ENCODE measurements at regions not wholly inside any gene's neighbourhood (a gene's known extent, or its start where the extent isn't known, plus 50 kb on each side); places are given as distances from the start of the nearest gene placed in this dataset.

DNA sequence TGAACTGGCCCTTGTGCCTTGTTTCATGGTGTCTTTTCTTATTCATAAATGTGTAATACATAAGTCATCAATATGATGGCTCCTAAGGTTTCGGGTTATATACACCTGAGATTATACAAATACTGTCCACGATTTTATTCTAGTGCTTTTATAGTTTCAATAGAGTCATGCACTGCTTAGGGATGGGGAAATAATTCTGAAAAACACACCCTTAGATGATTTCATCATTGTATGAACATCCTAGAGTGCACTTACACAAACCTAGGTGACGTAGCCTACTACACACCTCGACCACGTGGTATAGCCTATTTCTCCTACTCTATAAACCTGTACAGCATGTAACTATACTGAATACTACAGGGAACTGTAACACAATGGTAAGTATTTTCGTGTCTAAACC lies 988.8 kb upstream of the NR2F2 start:
- Histone ChIP-seq H3K9ac (ENCODE audit: low read depth, low read length) (no peak overlapping the region), H3K4me3 (ENCODE audit: low read length) (no peak overlapping the region), H3K27me3 (ENCODE audit: insufficient read depth, low read length) (no peaks in the 10 kb centered on the region), H3K27ac (ENCODE audit: low read length) (no peak overlapping the region), H3K4me1 (ENCODE audit: insufficient read depth, low read length) (no peaks in the 10 kb centered on the region), H3K9me3 (ENCODE audit: insufficient read depth, low read depth, low read length) (no peaks in the 10 kb centered on the region), H3K36me3 (ENCODE audit: insufficient read depth, low read depth, low read length) (no peaks in the 10 kb centered on the region)

DNA sequence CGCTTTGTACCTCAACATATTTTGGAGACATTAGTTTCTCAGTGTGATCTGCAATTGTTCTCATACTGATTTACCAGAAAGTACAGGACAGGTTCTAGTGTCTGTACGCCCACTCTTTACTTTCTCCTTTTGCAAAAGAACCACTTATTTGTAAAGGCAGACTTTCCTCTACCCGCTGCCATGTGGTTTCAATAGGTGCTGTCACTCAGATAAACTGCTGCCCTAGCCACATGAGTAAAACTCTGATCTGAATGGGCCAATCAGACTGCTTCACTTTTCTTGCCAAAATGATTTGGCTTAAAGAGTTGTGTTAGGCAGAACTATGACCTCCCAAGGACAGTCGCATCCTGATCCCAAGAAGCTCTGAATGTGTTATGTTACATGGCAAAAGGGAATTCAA lies 984.6 kb upstream of the NR2F2 start:
- no peaks in the 10 kb centered on the region for H3K9me3 ChIP-seq (ENCODE audit: insufficient read depth, low read depth, low read length)
- no peaks in the 10 kb centered on the region for H3K27me3 ChIP-seq (ENCODE audit: insufficient read depth, low read length)
- no peak overlapping the region for H3K27ac ChIP-seq (ENCODE audit: low read length)
- no peak overlapping the region for H3K4me3 ChIP-seq (ENCODE audit: low read length)
- H3K36me3 ChIP-seq (ENCODE audit: insufficient read depth, low read depth, low read length): no peaks in the 10 kb centered on the region
- H3K9ac ChIP-seq (ENCODE audit: low read depth, low read length): no peak overlapping the region
- H3K4me1 ChIP-seq (ENCODE audit: insufficient read depth, low read length): no peaks in the 10 kb centered on the region

DNA sequence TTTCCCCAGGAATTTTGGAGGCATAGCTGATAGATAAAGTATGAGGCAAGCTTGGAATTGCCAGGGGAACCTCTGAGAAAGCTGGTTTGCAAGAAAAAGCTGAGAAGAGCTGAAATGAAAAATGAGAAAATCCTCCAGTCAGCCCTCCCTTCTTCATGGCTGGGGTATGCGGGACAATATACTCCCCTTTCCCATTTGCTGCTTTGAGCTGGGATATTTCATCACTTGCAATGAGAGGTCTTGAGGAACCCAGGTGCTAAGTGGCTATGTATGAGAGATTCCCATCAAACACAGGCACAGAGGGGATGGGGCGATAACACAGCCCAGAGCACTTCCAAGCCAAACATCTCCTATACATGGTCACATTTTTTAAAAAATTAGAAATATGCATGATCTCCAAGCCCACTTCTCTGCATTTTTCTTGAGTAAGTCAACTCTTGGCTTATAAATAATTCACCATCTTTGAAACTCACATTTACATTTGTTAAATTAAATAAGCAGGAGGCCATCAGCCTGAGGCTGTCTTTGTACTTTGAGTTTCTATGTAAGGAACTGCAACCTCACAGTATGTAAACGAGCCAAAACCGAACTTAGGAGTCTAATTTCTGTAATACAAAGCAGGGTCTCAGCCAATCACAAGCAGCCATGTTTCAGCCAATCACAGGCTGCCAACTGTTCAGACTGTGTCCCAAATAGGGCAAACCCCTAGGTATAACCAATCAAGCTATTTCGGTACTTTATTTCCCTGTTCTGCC lies 983.6 kb upstream of the NR2F2 start:
- H3K27ac ChIP-seq (ENCODE audit: low read length): no peak overlapping the region
- H3K4me1 ChIP-seq (ENCODE audit: insufficient read depth, low read length): no peaks in the 10 kb centered on the region
- no peak overlapping the region for H3K4me3 ChIP-seq (ENCODE audit: low read length)
- H3K27me3 ChIP-seq (ENCODE audit: insufficient read depth, low read length): no peaks in the 10 kb centered on the region
- H3K9me3 ChIP-seq (ENCODE audit: insufficient read depth, low read depth, low read length): no peaks in the 10 kb centered on the region
- H3K36me3 ChIP-seq (ENCODE audit: insufficient read depth, low read depth, low read length): no peaks in the 10 kb centered on the region
- H3K9ac ChIP-seq (ENCODE audit: low read depth, low read length): no peak overlapping the region

DNA sequence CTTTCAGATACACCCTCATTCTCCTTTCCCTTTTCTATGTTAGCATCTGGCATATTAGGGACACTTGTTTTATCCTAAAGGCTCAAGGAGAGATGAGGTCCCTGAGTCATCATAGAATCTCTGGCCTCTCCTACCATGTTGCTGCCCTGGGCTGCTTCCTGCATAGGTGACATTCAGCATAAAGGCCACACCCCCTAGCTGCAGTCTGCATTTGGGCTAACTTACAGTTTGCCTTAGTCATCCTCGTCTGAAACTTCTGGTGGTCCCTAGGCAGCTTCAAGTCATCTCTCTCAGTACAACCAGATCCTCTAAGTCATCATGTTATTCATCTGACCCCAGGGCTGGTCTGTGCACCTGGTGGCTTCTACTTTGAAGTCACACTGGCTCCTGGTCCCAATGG lies 982.7 kb upstream of the NR2F2 start:
- no peaks in the 10 kb centered on the region for H3K4me1 ChIP-seq (ENCODE audit: insufficient read depth, low read length)
- H3K27me3 ChIP-seq (ENCODE audit: insufficient read depth, low read length): no peaks in the 10 kb centered on the region
- no peaks in the 10 kb centered on the region for H3K9me3 ChIP-seq (ENCODE audit: insufficient read depth, low read depth, low read length)
- no peak overlapping the region for H3K9ac ChIP-seq (ENCODE audit: low read depth, low read length)
- H3K27ac ChIP-seq (ENCODE audit: low read length): no peak overlapping the region
- H3K36me3 ChIP-seq (ENCODE audit: insufficient read depth, low read depth, low read length): no peaks in the 10 kb centered on the region
- no peak overlapping the region for H3K4me3 ChIP-seq (ENCODE audit: low read length)

DNA sequence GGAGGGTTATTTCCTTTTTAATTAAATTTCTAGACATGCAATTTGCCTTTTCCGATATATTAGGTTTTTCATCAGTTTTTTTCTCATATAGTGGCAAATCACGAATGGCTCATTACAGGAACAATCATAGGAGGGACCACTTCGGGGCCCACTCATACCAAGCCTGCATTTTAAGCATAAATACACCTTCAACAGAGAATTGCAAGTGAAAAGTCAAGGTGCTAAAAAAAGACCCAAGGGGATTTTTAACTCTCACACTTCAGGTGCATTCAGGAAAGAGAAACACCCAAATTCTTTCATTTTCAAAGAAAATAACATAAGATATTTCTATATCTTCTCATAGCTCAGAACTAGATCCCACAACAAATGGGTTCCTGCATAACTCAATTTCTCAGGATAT lies 979.6 kb upstream of the NR2F2 start:
- no peaks in the 10 kb centered on the region for H3K36me3 ChIP-seq (ENCODE audit: insufficient read depth, low read depth, low read length)
- no peaks in the 10 kb centered on the region for H3K4me1 ChIP-seq (ENCODE audit: insufficient read depth, low read length)
- no peak overlapping the region for H3K9ac ChIP-seq (ENCODE audit: low read depth, low read length)
- H3K9me3 ChIP-seq (ENCODE audit: insufficient read depth, low read depth, low read length): no peaks in the 10 kb centered on the region
- H3K27me3 ChIP-seq (ENCODE audit: insufficient read depth, low read length): no peaks in the 10 kb centered on the region
- no peak overlapping the region for H3K27ac ChIP-seq (ENCODE audit: low read length)
- H3K4me3 ChIP-seq (ENCODE audit: low read length): no peak overlapping the region

DNA sequence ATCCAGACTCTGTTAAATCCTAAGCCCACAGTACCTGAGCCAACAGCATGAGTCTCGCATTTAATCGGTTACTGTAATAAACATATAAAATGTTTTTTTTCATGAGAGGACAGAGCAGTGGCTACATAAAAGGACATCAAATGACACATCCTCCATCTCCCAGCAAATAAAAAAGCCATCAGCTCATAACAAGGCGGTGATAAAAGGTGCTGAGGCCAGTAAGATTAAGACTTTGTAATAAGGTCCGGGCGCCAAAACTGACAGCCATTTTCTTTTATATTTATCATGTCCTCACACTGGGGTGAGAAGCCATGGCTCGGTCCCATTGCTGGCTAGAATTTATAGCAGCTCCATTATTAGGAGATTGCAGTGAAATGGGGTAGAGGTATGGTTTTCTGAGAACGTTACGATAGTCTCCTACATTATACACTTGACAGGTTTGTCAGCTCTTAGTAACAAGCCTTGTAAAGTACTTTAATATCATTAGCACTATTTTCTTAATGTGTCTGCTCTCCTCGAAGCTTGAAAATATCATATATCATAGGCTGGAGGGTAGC lies 977.8 kb upstream of the NR2F2 start:
- Histone ChIP-seq H3K27me3 (ENCODE audit: insufficient read depth, low read length) (no peaks in the 10 kb centered on the region), H3K4me1 (ENCODE audit: insufficient read depth, low read length) (no peaks in the 10 kb centered on the region), H3K4me3 (ENCODE audit: low read length) (no peak overlapping the region), H3K9ac (ENCODE audit: low read depth, low read length) (no peak overlapping the region), H3K36me3 (ENCODE audit: insufficient read depth, low read depth, low read length) (no peaks in the 10 kb centered on the region), H3K9me3 (ENCODE audit: insufficient read depth, low read depth, low read length) (no peaks in the 10 kb centered on the region), H3K27ac (ENCODE audit: low read length) (no peak overlapping the region)

DNA sequence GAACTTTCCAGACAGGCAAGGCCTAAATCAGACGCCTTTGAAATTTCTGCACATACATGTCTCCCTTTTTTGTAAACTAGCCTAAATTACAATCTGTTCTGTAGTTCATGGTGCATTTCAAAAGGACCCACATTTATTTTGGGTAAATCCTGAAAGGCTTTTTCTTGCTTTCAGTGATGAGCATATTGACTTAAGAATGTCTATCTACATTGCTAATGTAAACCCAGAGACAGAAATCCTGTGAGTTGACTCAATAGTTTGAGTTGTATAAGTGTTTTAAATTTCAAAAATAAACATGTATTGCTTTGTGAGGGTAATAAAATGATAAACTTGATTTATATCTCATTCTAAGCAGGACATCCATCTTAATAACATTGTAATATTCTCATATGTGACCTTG lies 977.0 kb upstream of the NR2F2 start:
- H3K4me1 ChIP-seq (ENCODE audit: insufficient read depth, low read length): no peaks in the 10 kb centered on the region
- H3K9me3 ChIP-seq (ENCODE audit: insufficient read depth, low read depth, low read length): no peaks in the 10 kb centered on the region
- H3K36me3 ChIP-seq (ENCODE audit: insufficient read depth, low read depth, low read length): no peaks in the 10 kb centered on the region

DNA sequence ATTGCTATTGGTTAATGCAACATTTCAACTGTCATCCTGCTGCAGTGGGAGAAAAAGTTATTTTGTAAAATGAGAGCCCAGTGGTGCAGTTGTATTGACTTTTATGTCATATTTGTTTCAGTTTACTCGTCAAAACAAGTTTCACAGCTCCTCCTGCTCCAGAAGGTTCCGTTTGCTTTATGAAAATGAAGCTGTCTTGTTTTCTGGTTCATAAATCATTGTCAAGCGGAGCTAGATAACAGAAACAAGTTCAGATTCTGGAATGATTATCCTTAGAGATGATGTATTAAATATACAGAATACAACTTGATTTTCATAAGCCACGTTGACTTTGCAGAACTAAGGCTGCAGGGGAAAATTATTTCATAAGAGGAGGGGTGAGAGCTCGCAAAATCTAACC lies 970.5 kb upstream of the NR2F2 start:
- peaks cover 11% of the 10 kb centered on the region; the same call in 1 of the 2 replicates for H3K9me3 ChIP-seq (ENCODE audit: insufficient read depth, low read depth, low read length)
- H3K4me3 ChIP-seq (ENCODE audit: low read length): no peak overlapping the region
- no peaks in the 10 kb centered on the region for H3K27me3 ChIP-seq (ENCODE audit: insufficient read depth, low read length)
- no peaks in the 10 kb centered on the region for H3K36me3 ChIP-seq (ENCODE audit: insufficient read depth, low read depth, low read length)
- no peaks in the 10 kb centered on the region for H3K4me1 ChIP-seq (ENCODE audit: insufficient read depth, low read length)
- H3K27ac ChIP-seq (ENCODE audit: low read length): no peak overlapping the region
- H3K9ac ChIP-seq (ENCODE audit: low read depth, low read length): no peak overlapping the region

More for the DNA sequence above, 977.0 kb upstream of the NR2F2 start:
- Histone ChIP-seq H3K27me3 (ENCODE audit: insufficient read depth, low read length) (no peaks in the 10 kb centered on the region), H3K27ac (ENCODE audit: low read length) (no peak overlapping the region), H3K9ac (ENCODE audit: low read depth, low read length) (no peak overlapping the region), H3K4me3 (ENCODE audit: low read length) (no peak overlapping the region)

DNA sequence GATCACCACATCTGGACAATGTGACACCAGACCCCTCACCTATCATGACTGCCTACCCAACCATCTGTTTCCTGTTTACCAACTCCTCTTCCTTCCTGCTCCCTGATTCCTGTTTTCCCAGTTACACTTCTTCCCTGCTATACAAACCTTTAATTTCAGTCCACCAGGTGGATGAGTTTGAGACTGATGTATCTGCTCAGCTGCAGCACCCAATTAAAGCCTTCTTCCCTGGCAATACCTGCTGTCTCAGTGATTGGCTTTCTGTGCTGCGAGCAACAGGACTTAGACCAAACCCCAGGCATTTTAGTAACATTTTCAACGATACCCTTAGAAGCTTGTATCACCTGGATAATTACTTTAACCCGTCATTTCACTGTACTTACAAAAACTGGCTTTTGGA lies 968.2 kb upstream of the NR2F2 start:
- Histone ChIP-seq H3K9ac (ENCODE audit: low read depth, low read length) (no peak overlapping the region), H3K4me1 (ENCODE audit: insufficient read depth, low read length) (no peaks in the 10 kb centered on the region), H3K27me3 (ENCODE audit: insufficient read depth, low read length) (no peaks in the 10 kb centered on the region), H3K36me3 (ENCODE audit: insufficient read depth, low read depth, low read length) (no peaks in the 10 kb centered on the region), H3K27ac (ENCODE audit: low read length) (no peak overlapping the region), H3K4me3 (ENCODE audit: low read length) (no peak overlapping the region), H3K9me3 (ENCODE audit: insufficient read depth, low read depth, low read length) (peaks cover 11% of the 10 kb centered on the region; the same call in 1 of the 2 replicates)

DNA sequence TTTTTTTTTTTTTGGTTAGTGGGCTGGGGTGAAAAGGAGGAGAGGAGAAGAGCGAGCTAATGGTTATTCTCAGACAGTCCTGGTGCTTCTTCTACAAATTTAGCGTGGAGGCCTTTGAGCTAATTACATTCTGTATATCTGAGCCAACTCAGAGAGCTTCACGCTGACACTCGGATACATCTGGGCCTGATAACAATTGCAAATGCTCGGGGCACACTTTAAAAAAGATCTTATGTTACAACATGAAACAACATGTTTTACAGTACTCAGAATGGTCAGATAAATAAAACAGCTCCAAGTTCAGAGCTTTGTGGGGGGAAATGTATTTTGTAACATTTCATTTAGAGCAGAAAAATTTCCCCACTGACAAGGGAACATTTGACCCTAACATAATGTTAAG lies 966.9 kb upstream of the NR2F2 start:
- Histone ChIP-seq H3K4me1 (ENCODE audit: insufficient read depth, low read length) (no peaks in the 10 kb centered on the region), H3K27me3 (ENCODE audit: insufficient read depth, low read length) (no peaks in the 10 kb centered on the region)

DNA sequence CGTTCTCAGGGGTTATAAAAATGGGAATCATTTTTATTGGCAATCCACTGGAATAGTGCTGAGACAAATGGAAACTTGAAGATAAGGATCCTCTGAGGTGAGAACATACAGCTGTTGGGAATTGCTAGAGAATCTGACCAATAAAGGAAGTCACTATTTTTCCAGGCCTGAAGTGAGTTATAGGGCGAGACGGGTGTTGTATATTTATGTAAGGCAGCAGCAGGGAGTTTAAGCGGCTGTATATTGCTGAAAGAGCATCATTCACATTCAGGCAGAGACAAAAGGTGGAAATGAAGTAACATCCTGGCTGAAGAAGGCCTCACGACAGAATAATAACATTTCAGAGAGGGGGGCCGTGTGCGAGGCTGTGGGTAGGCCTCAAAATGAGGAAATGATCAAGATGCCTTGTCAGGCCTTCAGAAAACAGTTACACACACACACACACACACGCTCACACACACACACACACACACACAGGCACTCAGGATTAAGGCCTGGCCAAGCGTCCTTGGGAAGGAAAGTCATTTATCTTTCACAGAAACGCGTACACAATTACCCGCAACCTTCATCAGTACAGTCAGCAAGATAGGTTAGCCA lies 964.9 kb upstream of the NR2F2 start:
- Histone ChIP-seq H3K27me3 (ENCODE audit: insufficient read depth, low read length) (no peaks in the 10 kb centered on the region), H3K4me1 (ENCODE audit: insufficient read depth, low read length) (no peaks in the 10 kb centered on the region), H3K9ac (ENCODE audit: low read depth, low read length) (no peak overlapping the region), H3K36me3 (ENCODE audit: insufficient read depth, low read depth, low read length) (no peaks in the 10 kb centered on the region), H3K4me3 (ENCODE audit: low read length) (no peak overlapping the region), H3K9me3 (ENCODE audit: insufficient read depth, low read depth, low read length) (peaks cover 11% of the 10 kb centered on the region; the same call in 1 of the 2 replicates), H3K27ac (ENCODE audit: low read length) (no peak overlapping the region)

More for the DNA sequence above, 966.9 kb upstream of the NR2F2 start:
- Histone ChIP-seq H3K9ac (ENCODE audit: low read depth, low read length) (no peak overlapping the region), H3K36me3 (ENCODE audit: insufficient read depth, low read depth, low read length) (no peaks in the 10 kb centered on the region), H3K9me3 (ENCODE audit: insufficient read depth, low read depth, low read length) (peaks cover 11% of the 10 kb centered on the region; the same call in 1 of the 2 replicates), H3K27ac (ENCODE audit: low read length) (no peak overlapping the region), H3K4me3 (ENCODE audit: low read length) (no peak overlapping the region)

DNA sequence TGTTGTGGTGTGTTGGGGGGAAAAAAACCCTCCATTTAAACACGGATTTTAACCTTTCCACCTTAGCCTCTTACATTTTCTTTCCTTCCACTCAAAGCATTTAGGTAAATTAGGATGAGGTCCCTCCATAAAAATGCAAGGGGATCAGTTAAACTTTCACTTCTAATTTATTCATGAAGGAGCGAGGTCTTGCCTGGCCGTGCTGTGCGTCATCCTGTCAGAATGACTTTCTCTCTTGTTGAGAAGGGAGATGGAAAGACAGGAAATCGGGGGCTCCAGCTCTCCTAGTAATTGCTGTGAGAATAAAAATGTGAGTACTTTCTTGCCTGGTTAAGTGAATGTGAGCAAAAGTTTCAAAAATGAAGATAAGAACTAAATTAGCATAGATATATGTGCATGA lies 962.3 kb upstream of the NR2F2 start:
- H3K9ac ChIP-seq (ENCODE audit: low read depth, low read length): no peak overlapping the region
- H3K4me3 ChIP-seq (ENCODE audit: low read length): no peak overlapping the region
- H3K36me3 ChIP-seq (ENCODE audit: insufficient read depth, low read depth, low read length): no peaks in the 10 kb centered on the region
- no peak overlapping the region for H3K27ac ChIP-seq (ENCODE audit: low read length)
- H3K9me3 ChIP-seq (ENCODE audit: insufficient read depth, low read depth, low read length): no peaks in the 10 kb centered on the region
- no peaks in the 10 kb centered on the region for H3K4me1 ChIP-seq (ENCODE audit: insufficient read depth, low read length)
- no peaks in the 10 kb centered on the region for H3K27me3 ChIP-seq (ENCODE audit: insufficient read depth, low read length)

All from iPS-20b (cell line).